ENCODE measurements at regions not wholly inside any gene's neighbourhood (a gene's known extent, or its start where the extent isn't known, plus 50 kb on each side); places are given as distances from the start of the nearest gene placed in this dataset.

DNA sequence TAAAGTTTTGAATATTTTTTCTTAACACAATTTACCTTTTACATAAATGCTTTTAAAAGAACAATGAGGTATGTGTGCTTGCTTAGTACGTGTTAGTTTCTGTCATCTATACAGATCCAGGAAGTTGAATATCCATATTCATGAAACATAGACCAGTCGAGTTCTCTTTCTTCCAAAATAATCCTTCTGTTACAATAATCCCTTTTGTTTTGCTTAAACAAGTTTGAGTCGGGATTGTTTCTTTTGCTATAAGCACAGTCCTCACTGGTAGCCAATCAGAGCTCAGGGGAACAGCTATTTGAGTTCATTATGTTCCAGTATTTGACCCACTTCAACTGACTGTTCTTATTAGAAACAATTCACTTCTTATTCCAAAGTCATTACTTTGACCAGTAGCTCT, 214.7 kb upstream of the FLRT2 start:
- TF ChIP-seq, protein P1, sequence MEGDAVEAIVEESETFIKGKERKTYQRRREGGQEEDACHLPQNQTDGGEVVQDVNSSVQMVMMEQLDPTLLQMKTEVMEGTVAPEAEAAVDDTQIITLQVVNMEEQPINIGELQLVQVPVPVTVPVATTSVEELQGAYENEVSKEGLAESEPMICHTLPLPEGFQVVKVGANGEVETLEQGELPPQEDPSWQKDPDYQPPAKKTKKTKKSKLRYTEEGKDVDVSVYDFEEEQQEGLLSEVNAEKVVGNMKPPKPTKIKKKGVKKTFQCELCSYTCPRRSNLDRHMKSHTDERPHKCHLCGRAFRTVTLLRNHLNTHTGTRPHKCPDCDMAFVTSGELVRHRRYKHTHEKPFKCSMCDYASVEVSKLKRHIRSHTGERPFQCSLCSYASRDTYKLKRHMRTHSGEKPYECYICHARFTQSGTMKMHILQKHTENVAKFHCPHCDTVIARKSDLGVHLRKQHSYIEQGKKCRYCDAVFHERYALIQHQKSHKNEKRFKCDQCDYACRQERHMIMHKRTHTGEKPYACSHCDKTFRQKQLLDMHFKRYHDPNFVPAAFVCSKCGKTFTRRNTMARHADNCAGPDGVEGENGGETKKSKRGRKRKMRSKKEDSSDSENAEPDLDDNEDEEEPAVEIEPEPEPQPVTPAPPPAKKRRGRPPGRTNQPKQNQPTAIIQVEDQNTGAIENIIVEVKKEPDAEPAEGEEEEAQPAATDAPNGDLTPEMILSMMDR (IDR thresholded peaks at IDR 0.05) = no peak
- TF ChIP-seq POLR2A (IDR thresholded peaks at IDR 0.05) = no peak
